Liver (tissue), 8 donors: ENCODE measurements at regions not wholly inside any gene's neighbourhood (a gene's known extent, or its start where the extent isn't known, plus 50 kb on each side); places are given as distances from the start of the nearest gene placed in this dataset.

Experiments used
- DNase-seq: peaks from one replicate; pipeline ENCODE4 v3.0.0-alpha.2; 2017; ENCODE audit warnings: low spot score
- H3K27ac ChIP-seq, 2 donors: one replicate each; pipeline ENCODE4 v1.7.0; 2013; ENCODE audit warnings: inconsistent platforms in 2 of 2, low read length in 2 of 2, control low read depth in 1 of 2, low read depth in 1 of 2, mild to moderate bottlenecking in 1 of 2
- H3K27me3 ChIP-seq, 4 donors: one replicate each; pipeline versions ENCODE4 v1.6.1 to v1.7.0; 2013; ENCODE audit warnings: low read length in 3 of 4, inconsistent platforms in 1 of 4, mild to moderate bottlenecking in 1 of 4, moderate library complexity in 1 of 4; ENCODE audit not compliant: control insufficient read depth in 4 of 4, insufficient read depth in 4 of 4
- H3K36me3 ChIP-seq, 4 donors: one replicate each; pipeline versions ENCODE4 v1.6.1 to v1.7.0; 2013; ENCODE audit warnings: low read length in 3 of 4, mild to moderate bottlenecking in 3 of 4, low read depth in 1 of 4, moderate library complexity in 1 of 4; ENCODE audit not compliant: control insufficient read depth in 4 of 4, insufficient read depth in 3 of 4
- H3K4me1 ChIP-seq, 4 donors: one replicate each; pipeline versions ENCODE4 v1.6.1 to v1.7.0; 2013; ENCODE audit warnings: low read length in 3 of 4, mild to moderate bottlenecking in 3 of 4, moderate library complexity in 1 of 4; ENCODE audit not compliant: control insufficient read depth in 4 of 4, insufficient read depth in 4 of 4
- H3K4me3 ChIP-seq, 3 donors: one replicate each; pipeline versions ENCODE4 v1.6.1 to v1.7.0; 2013; ENCODE audit warnings: low read length in 3 of 3, control low read depth in 1 of 3, low read depth in 1 of 3, mild to moderate bottlenecking in 1 of 3
- H3K9ac ChIP-seq, 2 donors: one replicate each; pipeline ENCODE4 v1.7.0; 2013; ENCODE audit warnings: low read length in 2 of 2, mild to moderate bottlenecking in 2 of 2, moderate library complexity in 2 of 2, control low read depth in 1 of 2, low read depth in 1 of 2
- H3K9me3 ChIP-seq, 4 donors: one replicate each; pipeline versions ENCODE4 v1.6.1 to v1.7.0; 2013; ENCODE audit warnings: low read length in 3 of 4; ENCODE audit not compliant: control insufficient read depth in 4 of 4
- EGR1 ChIP-seq, 2 donors: IDR thresholded peaks; 2 replicates each; pipeline ENCODE4 v1.6.1; 2016 to 2018; ENCODE audit warnings: antibody characterized with exemption in 2 of 2, low read depth in 2 of 2
- FOXA1 ChIP-seq: IDR thresholded peaks from 2 replicates; pipeline ENCODE4 v1.6.1; 2016; ENCODE audit warnings: antibody characterized with exemption
- FOXA2 ChIP-seq: IDR thresholded peaks from 2 replicates; pipeline ENCODE4 v1.6.1; 2016; ENCODE audit warnings: antibody characterized with exemption
- GABPA ChIP-seq, 2 donors: IDR thresholded peaks in 1 of 2; conservative IDR thresholded peaks in 1 of 2; 2 replicates each; pipeline ENCODE4 v1.6.1; 2016; ENCODE audit warnings: antibody characterized with exemption in 2 of 2, mild to moderate bottlenecking in 1 of 2, moderate library complexity in 1 of 2
- HNF4A ChIP-seq, 2 donors: conservative IDR thresholded peaks; 2 replicates each; pipeline ENCODE4 v1.6.1; 2016; ENCODE audit warnings: antibody characterized with exemption in 2 of 2, mild to moderate bottlenecking in 2 of 2
- HNF4G ChIP-seq: IDR thresholded peaks from 2 replicates; pipeline ENCODE4 v1.6.1; 2016; ENCODE audit warnings: antibody characterized with exemption
- JUND ChIP-seq, 2 donors: IDR thresholded peaks; 2 replicates each; pipeline ENCODE4 v1.6.1; 2016; ENCODE audit warnings: antibody characterized with exemption in 2 of 2
- MAX ChIP-seq: IDR thresholded peaks from 2 replicates; pipeline ENCODE4 v1.6.1; 2016; ENCODE audit warnings: antibody characterized with exemption
- NR2F2 ChIP-seq: IDR thresholded peaks from 2 replicates; pipeline ENCODE4 v1.6.1; 2016; ENCODE audit warnings: antibody characterized with exemption
- RAD21 ChIP-seq, 2 donors: IDR thresholded peaks; 2 replicates each; pipeline ENCODE4 v1.6.1; 2016; ENCODE audit warnings: antibody characterized with exemption in 2 of 2, mild to moderate bottlenecking in 2 of 2
- REST ChIP-seq: IDR thresholded peaks from 2 replicates; pipeline ENCODE4 v1.6.1; 2016; ENCODE audit warnings: antibody characterized with exemption, mild to moderate bottlenecking
- RXRA ChIP-seq, 2 donors: IDR thresholded peaks; 2 replicates each; pipeline ENCODE4 v1.6.1; 2017 to 2018; ENCODE audit warnings: antibody characterized with exemption in 2 of 2, mild to moderate bottlenecking in 1 of 2
- SP1 ChIP-seq: IDR thresholded peaks from 2 replicates; pipeline ENCODE4 v1.6.1; 2018; ENCODE audit warnings: antibody characterized with exemption, mild to moderate bottlenecking
- TAF1 ChIP-seq: conservative IDR thresholded peaks from 2 replicates; pipeline ENCODE4 v1.6.1; 2016; ENCODE audit warnings: antibody characterized with exemption, mild to moderate bottlenecking
- YY1 ChIP-seq: IDR thresholded peaks from 2 replicates; pipeline ENCODE4 v1.6.1; 2016; ENCODE audit warnings: antibody characterized with exemption, mild to moderate bottlenecking
- WGBS: extraction: QIAGEN DNeasy Blood & Tissue Kit; methylation state at CpG from one replicate; pipeline ENCODE4 v1.1.7; 2013; 5-methylcytosine and 5-hydroxymethylcytosine counted together
- TF ChIP-seq, protein P1 (sequence below): fragments of 150-350 bp; IDR thresholded peaks from 2 replicates; pipeline ENCODE4 v1.5.1; 2017; ENCODE audit warnings: improper control_type of control experiment, low read depth, low read length; ENCODE audit not compliant: missing input control
- TF ChIP-seq, protein P2 (sequence below): IDR thresholded peaks from 2 replicates; pipeline ENCODE4 v1.6.1; 2016; ENCODE audit warnings: antibody characterized with exemption
- donor health status: healthy.
- donor health status: healthy.
- donor health status: healthy.
- donor health status: healthy.
- donor health status: healthy.

- TF ChIP-seq MAX (no peak), NR2F2 (no peak), SP1 (peak; percentile 64), JUND (IDR thresholded peaks at IDR 0.05) (no peak), HNF4A (conservative IDR thresholded peaks at IDR 0.05) (peak; percentile 66 to 67)
Measured at GRCh38 chr1:67557696-67558448, 127.1 kb upstream of the GADD45A start (continued).

- 55% methylated on average over 9 of the region's 9 CpGs for WGBS
- Histone ChIP-seq H3K4me1 (peaks cover 6 to 56% (median 43%) of the 10 kb centered on the region in 4 donors), H3K27ac (peak overlapping the region; percentile 73 to 76), H3K9ac (no peak overlapping the region), H3K4me3 (no peak overlapping the region), H3K27me3 (no peaks in the 10 kb centered on the region), H3K36me3 (no peaks in the 10 kb centered on the region), H3K9me3 (no peaks in the 10 kb centered on the region)
- no peak for DNase-seq
- TF ChIP-seq JUND (IDR thresholded peaks at IDR 0.05) = peak in 1 of 2 donors; percentile 19
- peak; percentile 22 for TF ChIP-seq FOXA1
- TF ChIP-seq FOXA2 = peak; percentile 30
- TF ChIP-seq RAD21 (IDR thresholded peaks at IDR 0.05) = peak; percentile 23 to 27
- peak; percentile 42 for TF ChIP-seq YY1
- TF ChIP-seq RXRA (IDR thresholded peaks at IDR 0.05) = peak; percentile 41 to 62
- peak; percentile 57 for TF ChIP-seq SP1
- TF ChIP-seq, protein P1, sequence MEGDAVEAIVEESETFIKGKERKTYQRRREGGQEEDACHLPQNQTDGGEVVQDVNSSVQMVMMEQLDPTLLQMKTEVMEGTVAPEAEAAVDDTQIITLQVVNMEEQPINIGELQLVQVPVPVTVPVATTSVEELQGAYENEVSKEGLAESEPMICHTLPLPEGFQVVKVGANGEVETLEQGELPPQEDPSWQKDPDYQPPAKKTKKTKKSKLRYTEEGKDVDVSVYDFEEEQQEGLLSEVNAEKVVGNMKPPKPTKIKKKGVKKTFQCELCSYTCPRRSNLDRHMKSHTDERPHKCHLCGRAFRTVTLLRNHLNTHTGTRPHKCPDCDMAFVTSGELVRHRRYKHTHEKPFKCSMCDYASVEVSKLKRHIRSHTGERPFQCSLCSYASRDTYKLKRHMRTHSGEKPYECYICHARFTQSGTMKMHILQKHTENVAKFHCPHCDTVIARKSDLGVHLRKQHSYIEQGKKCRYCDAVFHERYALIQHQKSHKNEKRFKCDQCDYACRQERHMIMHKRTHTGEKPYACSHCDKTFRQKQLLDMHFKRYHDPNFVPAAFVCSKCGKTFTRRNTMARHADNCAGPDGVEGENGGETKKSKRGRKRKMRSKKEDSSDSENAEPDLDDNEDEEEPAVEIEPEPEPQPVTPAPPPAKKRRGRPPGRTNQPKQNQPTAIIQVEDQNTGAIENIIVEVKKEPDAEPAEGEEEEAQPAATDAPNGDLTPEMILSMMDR = no peak
- TF ChIP-seq REST = no peak
- TF ChIP-seq HNF4A (conservative IDR thresholded peaks at IDR 0.05) = peak; percentile 30 to 71
Measured at GRCh38 chr1:67558449-67559193, 126.4 kb upstream of the GADD45A start.

DNA sequence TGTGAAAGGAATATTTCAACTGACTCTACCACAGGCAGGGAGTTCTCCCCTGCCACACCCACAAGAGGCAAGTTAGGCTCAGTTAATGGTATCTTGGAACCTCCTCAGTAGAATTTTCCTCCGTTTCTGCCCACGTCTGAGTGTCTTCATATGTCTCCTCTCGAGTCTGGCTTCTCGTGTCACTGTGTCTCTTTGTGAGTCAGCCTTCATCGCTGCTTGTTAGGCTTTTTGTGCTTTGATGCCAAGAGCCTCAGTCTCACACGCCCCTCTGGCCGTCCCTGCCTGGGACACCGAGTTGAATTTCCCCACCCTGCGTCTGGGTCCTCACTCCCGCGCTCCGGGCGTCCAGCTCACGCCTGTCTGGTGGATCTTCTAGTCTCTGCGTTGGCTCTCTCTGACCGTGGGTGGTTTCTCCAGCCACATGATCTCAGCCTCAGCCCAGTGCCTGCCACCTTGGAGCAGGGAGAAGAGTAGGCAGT is 125.7 kb upstream of the GADD45A start:
- H3K9ac ChIP-seq = no peak overlapping the region
- H3K27me3 ChIP-seq = no peaks in the 10 kb centered on the region
- H3K4me1 ChIP-seq = peaks cover 6 to 56% (median 43%) of the 10 kb centered on the region in 4 donors
- 81% methylated on average over 16 of the region's 16 CpGs for WGBS
- H3K4me3 ChIP-seq = no peak overlapping the region
- peak overlapping the region; percentile 11 to 76 for H3K27ac ChIP-seq
- no peaks in the 10 kb centered on the region for H3K36me3 ChIP-seq
- H3K9me3 ChIP-seq = no peaks in the 10 kb centered on the region
- DNase-seq = no peak
- TF ChIP-seq, protein P2, sequence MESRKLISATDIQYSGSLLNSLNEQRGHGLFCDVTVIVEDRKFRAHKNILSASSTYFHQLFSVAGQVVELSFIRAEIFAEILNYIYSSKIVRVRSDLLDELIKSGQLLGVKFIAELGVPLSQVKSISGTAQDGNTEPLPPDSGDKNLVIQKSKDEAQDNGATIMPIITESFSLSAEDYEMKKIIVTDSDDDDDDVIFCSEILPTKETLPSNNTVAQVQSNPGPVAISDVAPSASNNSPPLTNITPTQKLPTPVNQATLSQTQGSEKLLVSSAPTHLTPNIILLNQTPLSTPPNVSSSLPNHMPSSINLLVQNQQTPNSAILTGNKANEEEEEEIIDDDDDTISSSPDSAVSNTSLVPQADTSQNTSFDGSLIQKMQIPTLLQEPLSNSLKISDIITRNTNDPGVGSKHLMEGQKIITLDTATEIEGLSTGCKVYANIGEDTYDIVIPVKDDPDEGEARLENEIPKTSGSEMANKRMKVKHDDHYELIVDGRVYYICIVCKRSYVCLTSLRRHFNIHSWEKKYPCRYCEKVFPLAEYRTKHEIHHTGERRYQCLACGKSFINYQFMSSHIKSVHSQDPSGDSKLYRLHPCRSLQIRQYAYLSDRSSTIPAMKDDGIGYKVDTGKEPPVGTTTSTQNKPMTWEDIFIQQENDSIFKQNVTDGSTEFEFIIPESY = no peak
- TF ChIP-seq GABPA (IDR thresholded peaks at IDR 0.05 in 1 of 2, conservative IDR thresholded peaks at IDR 0.05 in 1 of 2) (no peak), NR2F2 (no peak), REST (no peak), SP1 (no peak), RAD21 (IDR thresholded peaks at IDR 0.05) (no peak), EGR1 (IDR thresholded peaks at IDR 0.05; ENCODE audit: low read depth in 2 of 2) (no peak), TAF1 (no peak), HNF4G (no peak), FOXA2 (no peak), FOXA1 (no peak)
